Naive thymus-derived CD4-positive, alpha-beta T cell (primary cell): ENCODE measurements at regions not wholly inside any gene's neighbourhood (a gene's known extent, or its start where the extent isn't known, plus 50 kb on each side); places are given as distances from the start of the nearest gene placed in this dataset.

Experiments
- ATAC-seq: fragments of 150-1000 bp; cut with Tn5 transposase; 2 replicates; pipeline ENCODE4 v1.10.0; 2021; ENCODE audit warnings: mild to moderate bottlenecking, moderate library complexity
- CTCF ChIA-PET: fragments of 350-600 bp; sonication (Branson Sonifier 250); formaldehyde crosslinking; loops from one replicate; lab custom pipeline; 2021; ENCODE audit warnings: antibody characterized with exemption; lab: Charles Lee
- POLR2A ChIA-PET: fragments of 350-600 bp; sonication (Branson Sonifier 250); formaldehyde crosslinking; loops from one replicate; lab custom pipeline; 2021; ENCODE audit warnings: antibody characterized with exemption, inconsistent platforms; lab: Charles Lee
- DNase-seq, 9 donors: peaks; one replicate each; pipeline versions ENCODE4 v3.0.0 to v3.0.0-alpha.2; 2020 to 2022; ENCODE audit warnings: mixed read lengths in 1 of 9
- H3K27ac ChIP-seq: one replicate; pipeline ENCODE4 v1.7.0; 2013; ENCODE audit warnings: mild to moderate bottlenecking, low read depth, low read length, moderate library complexity
- H3K27me3 ChIP-seq, 2 donors: one replicate each; pipeline ENCODE4 v1.7.0; 2013; ENCODE audit warnings: low read length in 2 of 2, mild to moderate bottlenecking in 2 of 2, moderate library complexity in 2 of 2; ENCODE audit not compliant: control insufficient read depth in 2 of 2, insufficient read depth in 2 of 2
- H3K36me3 ChIP-seq, 3 experiments: 1 replicate in 2 of 3; 2 replicates in 1 of 3; pipeline ENCODE4 v1.7.0; 2013; ENCODE audit warnings: low read length in 3 of 3, mild to moderate bottlenecking in 3 of 3, moderate library complexity in 1 of 3; ENCODE audit not compliant: insufficient read depth in 3 of 3, control insufficient read depth in 2 of 3
- H3K4me1 ChIP-seq, 2 donors: one replicate each; pipeline ENCODE4 v1.7.0; 2013; ENCODE audit warnings: low read length in 2 of 2, mild to moderate bottlenecking in 2 of 2, moderate library complexity in 1 of 2; ENCODE audit not compliant: control insufficient read depth in 2 of 2, insufficient read depth in 2 of 2
- H3K4me3 ChIP-seq: 2 replicates; pipeline ENCODE4 v1.7.0; 2013; ENCODE audit warnings: mild to moderate bottlenecking, low read length
- H3K9me3 ChIP-seq, 3 experiments: 1 replicate in 2 of 3; 2 replicates in 1 of 3; pipeline ENCODE4 v1.7.0; 2013; ENCODE audit warnings: low read length in 3 of 3; ENCODE audit not compliant: control insufficient read depth in 2 of 3
- H3K27ac Mint-ChIP-seq, 9 donors: one replicate each; pipeline ENCODE4 v1.8.0; 2020 to 2022; ENCODE audit warnings: mixed read lengths in 9 of 9, mild to moderate bottlenecking in 8 of 9, moderate library complexity in 5 of 9, inconsistent platforms in 2 of 9
- H3K27me3 Mint-ChIP-seq, 5 donors: one replicate each; pipeline ENCODE4 v1.8.0; 2021 to 2022; ENCODE audit warnings: mixed read lengths in 5 of 5, mild to moderate bottlenecking in 1 of 5
- H3K36me3 Mint-ChIP-seq, 5 donors: one replicate each; pipeline ENCODE4 v1.8.0; 2020 to 2022; ENCODE audit warnings: mixed read lengths in 5 of 5, mild to moderate bottlenecking in 3 of 5, inconsistent platforms in 1 of 5
- H3K4me1 Mint-ChIP-seq, 7 donors: one replicate each; pipeline ENCODE4 v1.8.0; 2020 to 2022; ENCODE audit warnings: mixed read lengths in 7 of 7, mild to moderate bottlenecking in 3 of 7, inconsistent platforms in 1 of 7
- H3K4me3 Mint-ChIP-seq, 10 donors: one replicate each; pipeline ENCODE4 v1.8.0; 2020 to 2022; ENCODE audit warnings: mild to moderate bottlenecking in 10 of 10, mixed read lengths in 10 of 10, moderate library complexity in 6 of 10, inconsistent platforms in 2 of 10
- H3K9me3 Mint-ChIP-seq, 11 donors: one replicate each; pipeline ENCODE4 v1.8.0; 2020 to 2022; ENCODE audit warnings: mixed read lengths in 11 of 11, mild to moderate bottlenecking in 4 of 11, inconsistent platforms in 1 of 11, moderate library complexity in 1 of 11
- intact Hi-C, 2 donors: fragments of 100-400 bp; cut with micrococcal nuclease; formaldehyde crosslinking; loops; one replicate each; pipeline ENCODE4 v1.15.1; 2023

DNA sequence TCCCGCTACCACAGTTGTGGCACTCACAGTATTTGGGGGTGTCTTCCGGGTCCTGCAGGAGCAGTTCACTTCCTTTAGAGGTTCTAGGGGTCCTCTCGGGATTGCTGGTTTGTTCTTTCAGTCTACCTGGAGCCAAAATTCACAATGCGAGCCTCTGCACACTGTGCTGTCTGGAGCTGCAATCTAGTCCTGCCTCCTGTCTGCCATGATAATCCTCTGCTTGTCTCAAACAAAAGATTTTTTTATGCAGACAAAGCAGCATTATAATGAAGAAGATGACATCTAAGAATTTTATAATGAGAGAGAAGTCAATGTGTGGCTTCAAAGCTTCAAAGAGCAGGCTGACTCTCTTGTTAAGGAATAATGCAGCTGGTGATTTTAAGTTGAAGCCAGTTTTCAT is 975.1 kb upstream of the GYPC start:
- Mint-ChIP-seq H3K27ac (no peak overlapping the region), H3K4me3 (no peak overlapping the region), H3K4me1 (no peaks in the 10 kb centered on the region), H3K9me3 (peaks cover 0 to 29% (median 5%) of the 10 kb centered on the region in 11 donors), H3K36me3 (no peaks in the 10 kb centered on the region), H3K27me3 (peaks cover 0 to 3% (median 0%) of the 10 kb centered on the region in 5 donors)
- no peak overlapping the region for H3K4me3 ChIP-seq
- intact Hi-C loops: no loop called here
- no peaks in the 10 kb centered on the region for H3K4me1 ChIP-seq
- DNase-seq (no peak), ATAC-seq (no peak)
- H3K27ac ChIP-seq: no peak overlapping the region
- ChIA-PET POLR2A (no interaction called here), CTCF (no interaction called here)
- H3K9me3 ChIP-seq: no peaks in the 10 kb centered on the region
- no peaks in the 10 kb centered on the region for H3K27me3 ChIP-seq
- no peaks in the 10 kb centered on the region for H3K36me3 ChIP-seq

GRCh38 chr2:125681576-125681975 is 974.4 kb upstream of the GYPC start:
- no peaks in the 10 kb centered on the region for H3K4me1 ChIP-seq
- no peak overlapping the region for H3K4me3 ChIP-seq
- H3K36me3 ChIP-seq: no peaks in the 10 kb centered on the region
- CTCF ChIA-PET: interaction anchor here (0.6 kb wide), 1 partner anchor 12 kb away, joined by 3 read pairs; no protein-coding TSS in a partner anchor
- H3K27ac ChIP-seq: no peak overlapping the region
- ATAC-seq (no peak), DNase-seq (no peak)
- POLR2A ChIA-PET: no interaction called here
- intact Hi-C loops: no loop called here
- Mint-ChIP-seq H3K4me1 (no peaks in the 10 kb centered on the region), H3K4me3 (no peak overlapping the region), H3K36me3 (no peaks in the 10 kb centered on the region), H3K27ac (no peak overlapping the region), H3K27me3 (peaks cover 0 to 3% (median 0%) of the 10 kb centered on the region in 5 donors), H3K9me3 (peaks cover 0 to 21% (median 3%) of the 10 kb centered on the region in 11 donors)
- no peaks in the 10 kb centered on the region for H3K9me3 ChIP-seq
- no peaks in the 10 kb centered on the region for H3K27me3 ChIP-seq

- H3K27ac ChIP-seq: no peak overlapping the region
- Mint-ChIP-seq H3K4me1 (no peaks in the 10 kb centered on the region), H3K4me3 (no peak overlapping the region), H3K9me3 (peaks cover 0 to 16% (median 3%) of the 10 kb centered on the region in 11 donors), H3K27me3 (peaks cover 0 to 3% (median 0%) of the 10 kb centered on the region in 5 donors), H3K36me3 (no peaks in the 10 kb centered on the region), H3K27ac (no peak overlapping the region)
- no peaks in the 10 kb centered on the region for H3K27me3 ChIP-seq
- no peak overlapping the region for H3K4me3 ChIP-seq
- ATAC-seq (no peak), DNase-seq (no peak)
- no peaks in the 10 kb centered on the region for H3K36me3 ChIP-seq
- ChIA-PET POLR2A (no interaction called here), CTCF (interaction anchor here (0.6 kb wide), 1 partner anchor 11 kb away, joined by 3 read pairs; no protein-coding TSS in a partner anchor)
- H3K4me1 ChIP-seq: no peaks in the 10 kb centered on the region
- no peaks in the 10 kb centered on the region for H3K9me3 ChIP-seq
- intact Hi-C loops: no loop called here
Observed at GRCh38 chr2:125681976-125682805, 973.8 kb upstream of the GYPC start.

DNA sequence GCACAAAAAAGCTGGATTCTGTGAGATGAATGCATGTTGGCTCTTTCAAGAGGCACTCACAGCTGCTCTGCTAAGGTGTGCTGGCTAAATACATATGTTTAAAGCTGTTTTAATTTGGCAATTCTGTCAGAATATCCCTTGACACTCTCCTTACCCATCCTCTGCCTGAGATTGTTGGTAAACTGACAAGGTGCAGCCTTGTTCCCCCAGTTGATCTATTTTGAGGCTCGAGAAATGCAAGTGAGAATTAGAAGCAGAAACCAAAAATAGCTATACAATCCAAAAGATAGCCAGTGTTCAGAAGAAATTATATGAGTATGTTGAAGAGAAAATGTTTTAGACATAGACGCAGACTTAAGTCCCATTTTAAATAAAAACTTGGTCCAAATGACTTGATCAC is 971.7 kb upstream of the GYPC start:
- H3K4me1 ChIP-seq: no peaks in the 10 kb centered on the region
- ChIA-PET POLR2A (no interaction called here), CTCF (no interaction called here)
- H3K4me3 Mint-ChIP-seq: no peak overlapping the region
- ATAC-seq (no peak), DNase-seq (no peak)
- H3K27me3 Mint-ChIP-seq: peaks cover 0 to 3% (median 0%) of the 10 kb centered on the region in 5 donors
- H3K4me1 Mint-ChIP-seq: no peaks in the 10 kb centered on the region
- H3K27ac Mint-ChIP-seq: no peak overlapping the region
- intact Hi-C loops: no loop called here
- no peaks in the 10 kb centered on the region for H3K36me3 Mint-ChIP-seq
- H3K36me3 ChIP-seq: no peaks in the 10 kb centered on the region
- H3K9me3 Mint-ChIP-seq: peaks cover 0 to 12% (median 2%) of the 10 kb centered on the region in 11 donors
- no peaks in the 10 kb centered on the region for H3K27me3 ChIP-seq
- H3K4me3 ChIP-seq: no peak overlapping the region
- no peak overlapping the region for H3K27ac ChIP-seq
- no peaks in the 10 kb centered on the region for H3K9me3 ChIP-seq

GRCh38 chr2:125684932-125685331 is 971.0 kb upstream of the GYPC start:
- Mint-ChIP-seq H3K4me3 (no peak overlapping the region), H3K27me3 (peaks cover 0 to 3% (median 0%) of the 10 kb centered on the region in 5 donors), H3K4me1 (no peaks in the 10 kb centered on the region), H3K36me3 (no peaks in the 10 kb centered on the region), H3K27ac (no peak overlapping the region), H3K9me3 (peaks cover 0 to 12% (median 1%) of the 10 kb centered on the region in 11 donors)
- no peak overlapping the region for H3K4me3 ChIP-seq
- no peak overlapping the region for H3K27ac ChIP-seq
- POLR2A ChIA-PET: no interaction called here
- intact Hi-C loops: loop anchor here (1.0 kb wide), 1 partner anchor 9 kb away; no protein-coding TSS in a partner anchor
- no peak for ATAC-seq
- CTCF ChIA-PET: no interaction called here
- DNase-seq: no peak
- H3K9me3 ChIP-seq: no peaks in the 10 kb centered on the region
- H3K36me3 ChIP-seq: no peaks in the 10 kb centered on the region
- H3K27me3 ChIP-seq: no peaks in the 10 kb centered on the region
- no peaks in the 10 kb centered on the region for H3K4me1 ChIP-seq

DNA sequence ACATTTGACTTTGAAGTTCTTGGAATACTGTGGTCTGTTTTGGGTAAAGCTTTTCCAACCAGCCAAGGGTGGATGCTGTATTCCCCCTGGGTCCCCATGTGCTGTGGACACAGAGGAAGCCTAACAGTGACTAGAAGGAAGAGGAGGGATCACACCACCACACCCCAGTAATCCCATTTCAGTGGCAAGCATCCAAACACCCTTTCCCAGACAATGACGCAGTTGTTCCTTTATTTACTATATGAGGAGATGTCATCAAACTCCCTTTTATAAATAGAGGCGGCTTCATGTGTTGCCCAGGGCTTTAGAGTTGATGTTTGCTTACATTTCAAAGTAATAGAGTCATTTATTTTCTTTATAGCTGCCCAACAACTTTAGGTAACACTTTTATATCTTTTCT is 959.4 kb upstream of the GYPC start:
- Histone ChIP-seq H3K27ac (no peak overlapping the region), H3K4me1 (no peaks in the 10 kb centered on the region), H3K36me3 (no peaks in the 10 kb centered on the region), H3K4me3 (no peak overlapping the region), H3K27me3 (no peaks in the 10 kb centered on the region), H3K9me3 (no peaks in the 10 kb centered on the region)
- ATAC-seq (no peak), DNase-seq (no peak)
- Mint-ChIP-seq H3K27ac (no peak overlapping the region), H3K27me3 (no peaks in the 10 kb centered on the region), H3K36me3 (no peaks in the 10 kb centered on the region), H3K4me3 (no peak overlapping the region), H3K4me1 (no peaks in the 10 kb centered on the region), H3K9me3 (peaks cover 0 to 9% (median 0%) of the 10 kb centered on the region in 11 donors)
- POLR2A ChIA-PET: no interaction called here
- CTCF ChIA-PET: no interaction called here
- intact Hi-C loops: no loop called here

DNA sequence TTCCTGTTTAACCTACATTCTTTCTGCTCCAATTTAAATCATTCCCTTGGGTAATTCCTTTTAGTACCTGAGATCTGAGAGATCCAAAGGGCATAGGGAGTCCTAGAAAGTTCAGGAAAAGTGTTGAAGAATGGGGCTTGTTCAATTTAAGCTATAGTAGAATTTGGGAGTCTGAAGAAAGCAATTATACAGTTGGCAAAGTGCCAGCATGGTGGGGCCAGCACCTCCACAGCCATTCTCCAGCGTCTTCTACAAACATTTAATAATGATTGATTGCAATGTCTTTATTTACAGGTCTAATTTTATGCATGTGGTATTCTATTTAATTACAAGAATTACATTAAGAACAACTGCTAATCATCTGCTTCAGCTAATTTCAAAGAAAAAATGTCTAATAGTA is 957.7 kb upstream of the GYPC start:
- Histone ChIP-seq H3K4me3 (no peak overlapping the region), H3K27ac (no peak overlapping the region), H3K4me1 (no peaks in the 10 kb centered on the region), H3K27me3 (no peaks in the 10 kb centered on the region), H3K36me3 (no peaks in the 10 kb centered on the region), H3K9me3 (no peaks in the 10 kb centered on the region)
- DNase-seq (no peak), ATAC-seq (no peak)
- H3K9me3 Mint-ChIP-seq: peaks cover 0 to 9% (median 0%) of the 10 kb centered on the region in 11 donors
- intact Hi-C loops: no loop called here
- no peak overlapping the region for H3K4me3 Mint-ChIP-seq
- CTCF ChIA-PET: interaction anchor here (0.6 kb wide), 1 partner anchor 1060 kb away, joined by 3 read pairs; no protein-coding TSS in a partner anchor
- H3K36me3 Mint-ChIP-seq: no peaks in the 10 kb centered on the region
- H3K27me3 Mint-ChIP-seq: no peaks in the 10 kb centered on the region
- no peaks in the 10 kb centered on the region for H3K4me1 Mint-ChIP-seq
- no peak overlapping the region for H3K27ac Mint-ChIP-seq
- POLR2A ChIA-PET: no interaction called here
